ENCODE measurements at regions not wholly inside any gene's neighbourhood (a gene's known extent, or its start where the extent isn't known, plus 50 kb on each side); places are given as distances from the start of the nearest gene placed in this dataset.
A peak's percentile ranks its signal among the peaks of the same experiment; 100 is the strongest.
"Not testable (repeated sequence)": the region's sequence is repeated elsewhere in the genome, so short reads cannot be mapped to it uniquely, and the experiment has no call there.

DNA sequence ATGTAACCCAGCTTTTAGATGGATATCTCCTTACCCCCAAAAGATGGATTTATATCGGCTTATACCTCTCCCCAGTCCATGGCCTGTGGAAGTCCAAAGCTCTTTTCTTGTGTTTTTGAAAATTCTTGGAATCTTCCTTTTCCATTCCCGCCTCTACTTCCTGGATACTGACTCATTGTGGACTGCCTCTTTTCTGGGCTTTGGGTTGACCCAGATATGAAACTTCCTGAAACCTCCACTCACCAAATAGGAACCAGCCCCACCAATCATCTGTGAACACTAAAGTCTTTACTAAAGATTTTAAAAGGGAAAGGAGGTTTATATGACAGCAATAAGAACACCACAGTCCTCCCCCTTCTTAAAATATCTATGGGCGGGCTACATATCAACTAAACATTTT is 163.4 kb upstream of the SYN3 start:
- no peak for DNase-seq (ENCODE audit: low spot score)

DNA sequence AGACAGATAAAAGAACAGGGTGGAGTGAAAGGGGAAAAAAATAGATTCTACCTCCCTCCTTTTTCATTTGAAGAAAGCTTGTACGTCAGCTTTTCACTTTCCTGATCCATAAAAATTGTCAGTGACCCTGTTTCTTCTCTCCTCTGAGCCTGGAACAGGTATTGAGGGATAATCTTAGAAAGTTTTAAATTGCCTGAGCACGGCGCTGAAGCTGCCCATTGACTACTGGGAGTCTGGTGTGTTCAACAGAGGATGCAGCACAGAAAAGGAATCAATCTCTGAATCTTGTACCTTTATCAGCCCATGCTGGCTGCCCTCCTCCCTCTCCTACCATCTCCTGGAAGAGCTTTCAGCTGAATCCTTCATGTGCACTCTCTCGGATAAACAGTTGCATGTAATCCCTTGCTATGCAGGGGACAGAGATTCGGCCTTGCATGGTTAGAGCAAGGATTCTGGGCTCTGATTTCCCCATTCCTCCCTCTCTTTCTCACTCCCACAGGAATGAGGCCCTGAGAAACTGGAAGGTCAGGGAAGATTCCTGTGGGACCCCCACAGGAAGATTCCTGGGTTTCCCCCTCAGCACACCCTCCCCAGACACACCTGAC is 162.4 kb upstream of the SYN3 start:
- no peak for DNase-seq (ENCODE audit: low spot score)

DNA sequence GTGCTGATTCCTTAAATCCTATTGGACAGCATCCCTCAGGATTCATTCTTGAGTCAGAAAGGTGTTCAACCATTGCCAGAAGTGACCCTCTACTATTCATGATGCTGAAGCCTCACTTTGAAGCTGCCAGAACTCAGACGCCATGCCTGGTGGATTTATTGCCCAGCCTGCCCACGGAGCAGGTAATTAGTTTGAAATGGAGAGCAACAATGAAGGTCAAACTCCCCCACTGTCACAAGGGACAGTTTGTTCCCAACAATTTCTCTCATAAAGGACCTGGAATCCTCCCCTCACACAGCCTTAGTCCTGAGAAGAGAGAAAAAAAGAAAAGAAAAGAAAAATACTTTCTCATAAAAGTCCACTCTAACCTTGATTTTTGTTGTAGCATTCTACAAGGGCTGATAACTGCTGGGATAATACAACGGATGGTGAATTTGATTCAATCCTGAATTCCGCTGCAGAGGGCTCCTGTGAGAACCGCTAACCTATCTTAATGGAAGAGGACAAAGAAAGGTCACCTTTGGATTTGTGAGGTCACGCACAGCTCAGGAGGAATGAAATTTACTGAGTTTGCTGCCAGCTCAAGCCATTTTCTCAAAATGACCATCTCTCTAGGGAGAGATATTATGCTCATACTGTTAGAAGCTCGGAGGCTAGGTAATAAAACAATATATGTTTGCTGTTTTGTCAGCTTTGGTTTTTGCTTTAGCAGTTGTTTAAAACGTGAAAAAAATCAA is 161.6 kb upstream of the SYN3 start:
- no peak for DNase-seq (ENCODE audit: low spot score)

DNA sequence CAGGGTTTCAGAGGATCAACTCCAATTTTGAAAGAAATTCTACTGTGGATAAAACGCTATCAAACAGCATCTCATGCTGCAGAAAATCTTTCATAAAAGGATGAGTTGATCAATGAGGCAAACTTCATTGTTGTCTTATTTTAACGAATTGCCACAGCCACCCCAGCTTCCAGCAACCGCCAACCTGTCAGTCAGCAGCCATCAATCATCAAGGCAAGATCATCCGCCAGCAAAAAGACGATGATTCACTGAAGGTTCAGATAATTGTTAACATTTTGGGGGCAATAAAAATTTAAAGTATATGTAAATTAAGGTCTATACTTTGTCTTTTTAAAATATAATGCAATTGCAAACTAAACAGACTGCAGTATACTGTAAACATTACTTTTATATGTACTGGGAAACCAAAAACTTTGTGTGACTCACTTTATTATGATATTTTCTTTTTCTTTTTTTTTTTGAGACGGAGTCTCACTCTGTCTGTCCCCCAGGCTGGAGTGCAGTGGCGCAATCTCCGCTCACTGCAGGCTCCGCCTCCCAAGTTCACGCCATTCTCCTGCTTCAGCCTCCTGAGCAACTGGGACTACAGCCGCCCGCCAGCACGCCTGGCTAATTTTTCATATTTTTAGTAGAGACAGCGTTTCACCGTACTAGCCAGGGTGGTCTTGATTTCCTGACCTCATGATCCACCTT is 155.3 kb upstream of the SYN3 start:
- no peak for DNase-seq (ENCODE audit: low spot score)

DNA sequence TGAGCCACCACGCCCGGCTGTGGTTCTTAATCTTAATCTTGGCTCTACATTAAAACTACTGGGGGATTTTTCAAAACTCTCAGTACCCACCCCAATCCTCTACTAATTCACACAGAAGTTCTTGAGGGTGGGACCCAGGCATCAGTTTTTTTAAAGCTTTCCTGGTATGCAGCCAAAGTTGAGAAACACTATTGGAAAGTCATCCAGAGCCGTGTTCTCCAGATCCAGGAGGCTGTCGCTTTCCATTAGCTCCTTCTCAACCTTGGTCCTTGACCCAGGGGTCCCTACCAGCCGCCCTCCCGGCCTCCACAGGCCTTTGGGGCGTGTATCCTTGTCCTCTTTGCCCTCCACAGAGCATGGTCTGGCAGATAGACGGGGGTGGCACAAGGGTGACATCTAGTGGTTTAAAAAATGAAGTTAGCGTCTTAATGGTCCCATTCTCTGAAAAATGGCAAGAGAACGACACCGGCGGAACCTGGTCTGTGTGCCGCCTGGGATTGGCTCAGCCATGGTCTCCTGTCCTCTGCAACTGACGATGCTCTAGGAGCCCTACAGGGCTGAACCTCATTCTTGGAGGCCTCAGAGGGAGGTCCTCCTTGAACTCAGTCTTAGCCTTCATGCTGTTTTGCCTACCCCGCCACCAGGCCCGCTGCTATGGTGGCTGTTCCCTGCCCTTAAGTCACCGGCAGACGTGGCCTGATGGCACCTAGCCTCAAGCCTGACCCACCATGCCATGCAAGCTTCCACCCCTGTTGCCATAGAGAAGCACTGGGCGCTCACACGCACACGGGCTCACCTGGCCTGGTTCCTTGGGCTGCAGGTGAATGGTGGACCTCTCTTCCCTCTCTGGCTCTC is 152.0 kb upstream of the SYN3 start:
- DNase-seq (ENCODE audit: low spot score), result peak; percentile 85

DNA sequence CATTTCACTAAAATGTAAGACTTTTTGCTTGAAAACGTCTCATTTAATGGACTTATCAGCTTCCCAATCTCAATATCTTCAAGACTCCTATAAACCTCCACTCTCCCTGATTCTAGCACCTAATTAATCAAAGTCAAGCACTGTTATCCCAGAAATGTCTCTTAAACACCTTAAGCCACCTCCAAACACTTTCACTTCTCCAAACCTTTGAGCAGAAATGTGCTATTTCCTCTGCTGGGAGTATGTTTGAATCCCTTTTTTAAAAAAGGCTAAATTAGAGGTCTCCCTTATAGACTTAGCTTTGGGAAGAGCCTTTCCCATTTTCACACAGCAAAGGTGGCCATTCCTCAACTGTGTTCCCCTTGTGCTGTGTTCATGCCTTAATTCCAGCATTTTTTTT is 146.2 kb upstream of the SYN3 start:
- DNase-seq (ENCODE audit: low spot score), result no peak

DNA sequence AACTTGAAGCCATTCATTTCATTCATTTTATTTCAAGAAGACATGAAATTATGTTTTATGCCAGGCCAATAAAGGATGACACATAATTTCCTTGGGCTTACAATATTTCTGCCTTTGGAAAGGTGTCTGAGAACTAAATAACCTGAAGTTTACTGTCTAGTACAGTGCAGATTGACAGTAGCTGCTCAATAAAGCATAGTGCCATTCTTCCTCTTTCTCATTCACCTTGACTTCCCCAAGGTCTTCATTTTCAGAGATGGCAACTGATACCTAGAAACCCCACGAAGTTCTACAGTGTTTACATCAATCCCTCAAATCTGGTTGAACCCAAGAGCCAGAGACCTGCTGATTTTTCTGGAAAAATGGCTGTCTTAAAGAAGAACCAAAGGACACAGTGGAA is 144.3 kb upstream of the SYN3 start:
- no peak for DNase-seq (ENCODE audit: low spot score)

DNA sequence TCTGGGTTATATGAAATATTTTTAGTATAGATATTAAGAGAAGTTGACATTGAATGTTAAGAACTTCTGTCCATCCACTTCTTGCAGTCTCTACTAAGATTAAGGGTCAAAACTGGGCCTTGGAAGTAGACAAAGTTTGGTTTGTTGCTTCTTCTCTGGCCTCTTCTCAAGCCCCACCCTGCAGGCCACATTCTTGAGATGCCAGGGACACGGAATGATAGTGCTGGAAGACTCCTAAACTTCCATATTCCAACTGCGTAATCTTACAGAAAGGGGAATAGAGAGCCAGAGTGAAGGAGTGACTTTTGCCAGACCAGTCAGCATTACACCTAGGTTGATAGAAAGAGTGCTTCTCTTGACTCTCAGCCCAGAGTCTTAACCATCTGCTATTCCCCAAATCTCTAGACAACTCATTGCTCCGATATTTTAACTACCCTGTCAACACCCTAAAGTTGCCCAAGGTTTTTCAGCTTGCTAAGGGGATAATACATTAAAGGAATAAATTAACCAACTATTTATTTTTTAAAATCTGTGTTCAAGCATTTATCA is 136.4 kb upstream of the SYN3 start:
- no peak for DNase-seq (ENCODE audit: low spot score)

DNA sequence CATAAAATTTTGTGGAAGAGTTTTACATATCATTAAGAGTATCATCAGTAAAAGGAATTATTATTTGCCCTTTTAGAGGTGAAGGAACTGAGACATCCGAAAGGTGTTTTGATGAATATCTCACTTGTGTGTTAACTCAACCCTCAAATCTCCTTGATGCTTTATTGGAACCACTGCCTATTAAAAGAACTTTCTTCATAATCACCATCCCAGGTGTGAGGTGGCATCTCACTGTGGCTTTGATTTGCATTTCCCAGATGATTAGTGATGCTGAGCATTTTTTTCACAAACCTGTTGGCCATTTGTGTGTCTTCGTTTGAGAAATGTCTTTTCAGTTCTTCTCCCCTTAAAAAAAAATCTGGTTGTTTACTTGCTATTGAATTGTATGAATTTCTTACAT is 134.0 kb upstream of the SYN3 start:
- DNase-seq (ENCODE audit: low spot score), result no peak

DNA sequence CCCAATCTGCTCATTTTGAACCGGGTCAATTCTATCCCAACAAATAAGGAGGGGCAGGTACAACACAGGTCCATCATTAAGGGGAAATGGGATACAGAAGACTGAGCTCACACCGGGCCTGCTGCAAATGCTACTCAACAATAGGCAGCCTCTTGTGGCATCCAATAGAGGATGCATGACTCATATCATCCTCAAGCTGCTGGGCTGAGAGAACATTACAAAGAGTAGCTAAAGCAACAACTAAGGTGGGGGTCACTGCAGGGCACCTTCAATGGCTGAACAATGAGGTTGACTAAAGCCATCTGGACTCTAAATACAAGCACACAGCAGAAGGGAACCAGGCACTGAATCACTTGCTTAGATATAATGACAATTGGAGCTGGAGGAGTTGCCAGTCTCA is 130.1 kb upstream of the SYN3 start:
- DNase-seq (ENCODE audit: low spot score), result no peak

DNA sequence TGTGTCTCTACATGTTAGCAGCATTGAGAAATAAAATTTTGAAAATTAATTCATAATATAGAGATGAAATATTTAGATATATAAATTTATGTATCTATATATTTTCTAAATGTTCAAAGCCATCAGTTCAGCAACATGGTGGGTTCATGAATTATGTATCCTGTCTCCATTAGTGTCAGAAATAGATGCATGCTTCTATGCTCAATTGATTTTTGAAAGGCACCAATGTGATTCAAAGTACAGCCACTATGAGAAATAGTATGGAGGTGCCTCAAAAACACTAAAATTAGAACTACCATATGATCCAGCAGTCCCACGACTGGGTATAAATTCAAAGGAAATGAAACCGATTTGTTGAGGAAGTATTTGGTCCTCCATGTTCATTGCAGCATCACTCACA is 128.6 kb upstream of the SYN3 start:
- no peak for DNase-seq (ENCODE audit: low spot score)

DNA sequence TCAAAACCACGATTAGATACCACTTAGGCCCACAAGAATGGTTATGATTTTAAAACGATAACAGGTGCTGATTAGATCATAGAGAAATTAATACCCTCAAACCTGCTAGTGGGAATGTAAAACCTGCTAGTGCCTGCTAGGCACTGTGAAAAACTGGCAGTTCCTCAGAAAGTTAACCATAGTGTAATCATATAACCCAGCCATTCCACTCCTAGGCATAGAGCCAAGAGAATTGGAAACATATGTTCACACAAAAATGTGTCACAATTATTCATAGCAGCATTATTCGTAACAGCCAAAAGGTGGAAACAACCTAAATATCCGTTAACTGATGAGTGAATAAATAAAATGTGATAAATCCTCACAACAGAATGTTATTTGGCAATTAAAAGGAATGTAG is 122.2 kb upstream of the SYN3 start:
- no peak for DNase-seq (ENCODE audit: low spot score)

DNA sequence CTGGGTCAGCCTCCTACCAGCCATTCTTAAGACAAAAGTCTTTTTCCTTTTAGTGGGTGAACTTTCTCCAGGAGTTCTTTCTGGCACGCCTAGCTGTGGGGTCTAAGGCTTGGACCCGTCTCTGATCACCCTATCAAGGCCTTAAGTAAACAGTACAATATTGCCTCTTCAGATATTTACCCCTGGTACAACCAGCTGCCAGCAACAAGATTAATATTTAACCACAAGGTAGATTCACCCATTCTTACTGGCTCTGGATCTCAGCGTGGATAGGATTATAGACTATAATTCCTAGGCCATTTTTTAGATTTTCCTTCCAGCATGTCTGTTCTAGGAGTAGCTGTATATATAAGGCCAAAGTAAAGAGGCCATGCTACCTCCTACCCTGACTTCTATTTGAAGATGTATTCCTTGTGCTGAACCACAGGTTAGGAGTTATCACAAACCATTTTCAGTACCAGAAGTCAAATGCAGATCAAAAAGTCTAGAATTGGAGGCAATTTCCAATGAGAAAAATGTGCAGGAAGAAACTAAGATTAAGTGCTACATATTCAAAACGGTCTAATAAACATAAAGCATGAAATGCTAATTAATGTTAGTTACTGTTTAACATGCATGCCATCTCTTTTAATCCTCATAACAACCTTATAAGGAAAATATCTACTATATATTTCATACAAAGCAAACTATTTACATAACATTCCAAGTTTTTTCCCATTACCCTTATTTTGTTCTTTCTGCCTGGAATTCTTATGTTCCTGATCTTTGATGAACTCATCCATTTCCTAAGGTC is 110.0 kb upstream of the SYN3 start:
- DNase-seq (ENCODE audit: low spot score), result no peak

DNA sequence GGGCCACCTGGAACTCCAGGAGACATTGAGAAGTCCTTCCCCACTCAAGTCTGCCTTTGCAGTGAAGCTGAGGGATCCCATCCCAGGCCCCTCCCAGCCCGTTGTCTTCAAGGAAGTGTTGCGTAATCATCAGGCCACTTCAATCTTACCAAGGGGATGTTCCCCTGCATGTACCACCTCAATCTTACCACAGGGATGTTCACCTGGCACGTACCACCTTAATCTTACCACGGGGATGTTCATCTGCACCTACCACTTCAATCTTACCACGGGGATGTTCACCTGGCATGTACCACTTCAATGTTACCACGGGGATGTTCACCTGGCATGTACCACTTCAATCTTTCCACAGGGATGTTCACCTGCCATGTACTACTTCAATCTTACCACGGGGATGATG is 108.0 kb upstream of the SYN3 start:
- DNase-seq (ENCODE audit: low spot score), result no peak

DNA sequence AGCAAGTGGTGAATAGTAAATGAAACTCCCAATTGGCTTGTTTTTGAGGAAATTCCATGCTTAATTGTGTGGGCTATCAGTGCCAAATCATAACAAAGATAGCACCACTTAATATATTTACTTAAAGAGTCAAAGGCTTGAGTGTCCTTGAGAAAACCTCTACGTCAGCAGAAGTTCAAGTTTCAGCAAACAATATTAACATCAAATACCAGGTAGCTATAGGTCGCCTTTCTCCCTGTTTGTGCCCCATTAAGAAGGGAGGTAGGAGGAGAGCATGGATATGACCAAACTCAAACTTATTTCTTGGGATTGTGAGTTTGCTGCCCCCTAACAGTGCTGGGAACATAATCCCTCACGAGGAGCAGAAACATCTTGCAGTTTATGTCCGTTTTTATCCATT is 105.6 kb upstream of the SYN3 start:
- no peak for DNase-seq (ENCODE audit: low spot score)

DNA sequence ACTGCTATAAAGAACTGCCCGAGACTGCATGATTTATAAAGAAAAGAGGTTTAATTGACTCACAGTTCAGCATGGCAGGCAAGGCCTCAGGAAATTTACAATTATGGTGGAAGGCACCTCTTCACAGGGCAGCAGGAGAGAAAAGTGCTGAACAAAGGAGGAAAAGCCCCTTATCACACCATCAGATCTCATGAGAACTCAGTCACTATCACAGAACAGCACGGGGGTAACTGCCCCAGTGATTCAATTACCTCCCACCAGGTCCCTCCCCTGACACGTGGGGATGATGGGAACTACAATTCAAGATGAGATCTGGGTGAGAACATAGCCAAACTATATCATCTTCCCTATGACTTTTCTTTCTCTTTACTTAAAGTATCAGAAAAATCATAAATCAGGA is 104.0 kb upstream of the SYN3 start:
- no peak for DNase-seq (ENCODE audit: low spot score)

DNA sequence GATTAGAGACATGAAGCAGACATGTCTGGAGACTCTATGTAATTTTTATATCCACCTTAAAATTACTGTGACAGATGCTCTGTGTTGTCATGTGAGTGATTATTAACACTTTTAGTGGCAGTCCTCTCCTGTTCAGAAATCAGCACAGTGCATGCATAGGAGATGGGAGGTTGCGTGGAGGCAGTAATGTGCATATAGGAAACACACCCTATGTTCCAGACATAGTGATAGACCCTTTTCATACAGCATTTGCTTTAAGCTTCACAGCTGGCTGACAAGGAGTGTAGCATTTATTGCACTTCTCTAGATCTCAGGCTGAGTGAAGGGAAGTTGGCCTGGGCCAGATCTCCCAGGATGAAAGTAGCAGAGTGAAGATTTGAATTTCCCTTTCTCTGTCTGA is 102.3 kb upstream of the SYN3 start:
- DNase-seq (ENCODE audit: low spot score), result no peak

DNA sequence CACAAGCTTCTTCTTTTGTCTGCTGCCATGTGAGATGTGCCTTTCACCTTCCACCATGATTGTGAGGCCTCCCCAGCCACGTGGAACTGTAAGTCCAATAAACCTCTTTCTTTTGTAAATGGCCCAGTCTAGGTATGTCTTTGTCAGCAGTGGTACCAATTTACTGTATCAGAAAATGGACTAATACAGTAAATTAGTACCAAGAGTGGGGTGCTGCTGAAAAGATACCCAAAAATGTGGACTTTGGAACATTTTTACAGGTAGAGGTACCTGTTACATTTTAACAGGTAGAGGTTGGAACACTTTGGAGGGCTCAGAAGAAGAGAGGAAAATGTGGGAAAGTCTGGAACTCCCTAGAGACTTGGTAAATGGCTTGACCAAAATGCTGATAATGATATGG is 96.8 kb upstream of the SYN3 start:
- DNase-seq (ENCODE audit: low spot score), result not testable (repeated sequence)

DNA sequence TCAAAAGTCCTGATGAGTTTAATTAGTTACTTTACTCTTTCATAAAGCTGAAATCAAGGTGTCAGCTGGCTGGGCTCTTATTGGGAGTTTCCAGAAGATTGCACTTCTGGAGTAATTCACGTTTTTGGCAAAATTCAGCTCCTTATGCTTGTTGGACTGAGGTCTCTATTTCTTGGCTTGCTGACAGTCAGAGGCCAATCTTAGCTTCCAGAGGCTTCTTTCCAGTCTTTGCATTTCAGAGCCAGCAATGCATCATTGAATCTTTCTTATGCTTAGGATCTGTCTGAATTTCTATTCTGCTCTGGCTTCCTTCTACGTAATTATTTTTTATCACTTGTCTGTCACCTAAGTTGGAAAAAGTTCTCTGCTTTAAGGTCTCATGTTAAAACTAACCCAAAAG is 91.4 kb upstream of the SYN3 start:
- DNase-seq (ENCODE audit: low spot score), result no peak

DNA sequence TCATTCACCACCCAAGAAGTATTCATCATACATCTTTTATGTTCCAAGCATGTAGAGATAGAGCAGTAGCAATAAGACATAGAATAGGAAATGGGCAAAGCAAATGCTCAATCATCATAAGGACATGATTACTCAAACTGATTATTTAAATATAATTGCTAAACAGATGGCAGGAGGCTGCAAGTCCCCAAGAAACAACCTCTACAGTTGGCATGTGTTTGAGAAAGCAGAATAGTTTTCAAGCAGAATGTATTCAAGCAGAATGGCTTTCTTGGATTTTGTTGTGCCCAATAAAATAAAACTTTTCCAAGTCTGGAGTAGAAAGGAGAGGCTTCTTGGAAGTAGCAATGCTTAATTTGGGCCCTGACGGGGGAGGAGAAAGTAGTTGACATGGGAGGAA is 86.5 kb upstream of the SYN3 start:
- no peak for DNase-seq (ENCODE audit: low spot score)

DNA sequence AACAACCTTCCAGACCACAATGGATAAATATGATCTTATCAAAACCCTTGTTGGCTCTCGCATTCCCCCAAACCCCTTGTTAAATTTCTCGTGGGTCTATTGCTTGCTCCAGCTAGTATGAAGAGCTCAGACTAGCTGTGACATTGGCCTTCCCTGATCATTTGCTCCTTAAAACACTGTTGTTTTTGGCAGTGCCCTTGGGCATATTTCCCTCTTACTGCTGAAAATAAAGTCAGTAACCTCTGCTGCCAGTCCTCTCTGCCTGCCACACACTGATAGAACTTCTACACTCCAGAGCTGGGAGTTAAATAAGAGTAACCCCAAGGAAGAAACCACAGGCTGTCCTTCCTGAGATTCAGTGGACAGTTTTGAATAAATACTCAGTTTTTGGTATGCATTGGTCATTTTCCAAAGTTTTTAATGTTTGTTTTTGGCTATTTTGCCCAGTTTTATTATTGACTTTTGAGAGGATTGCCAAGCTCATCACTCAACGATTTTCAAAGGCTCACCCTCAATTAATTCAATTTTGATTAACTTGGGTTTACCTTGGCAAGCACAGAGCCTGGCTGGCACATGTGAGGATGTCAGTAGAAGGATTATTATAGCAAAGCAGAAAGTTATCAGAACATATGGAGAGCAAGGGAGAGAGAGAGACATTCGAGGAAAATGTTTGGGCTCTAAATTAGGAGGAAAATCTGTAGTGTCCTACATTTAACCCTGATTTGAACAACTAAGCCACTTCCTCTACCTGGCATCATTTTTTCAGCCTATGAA is 84.3 kb upstream of the SYN3 start:
- no peak for DNase-seq (ENCODE audit: low spot score)
